Mammary epithelial cell (primary cell): ENCODE measurements at regions not wholly inside any gene's neighbourhood (a gene's known extent, or its start where the extent isn't known, plus 50 kb on each side); places are given as distances from the start of the nearest gene placed in this dataset.

Experiments
- EZH2 ChIP-seq: IDR thresholded peaks from 2 replicates; pipeline ENCODE4 v1.6.1; 2012; ENCODE audit warnings: low read length, inconsistent platforms, borderline replicate concordance
- TF ChIP-seq, protein P1 (sequence below), 2 donors: IDR thresholded peaks in 1 of 2; conservative IDR thresholded peaks in 1 of 2; 2 replicates each; pipeline ENCODE4 v1.5.1; 2011 to 2012; ENCODE audit warnings: inconsistent platforms in 2 of 2, low read length in 2 of 2, mild to moderate bottlenecking in 2 of 2, control low read depth in 1 of 2, low read depth in 1 of 2; ENCODE audit not compliant: insufficient read depth in 1 of 2; ENCODE audit errors: extremely low read depth in 1 of 2

DNA sequence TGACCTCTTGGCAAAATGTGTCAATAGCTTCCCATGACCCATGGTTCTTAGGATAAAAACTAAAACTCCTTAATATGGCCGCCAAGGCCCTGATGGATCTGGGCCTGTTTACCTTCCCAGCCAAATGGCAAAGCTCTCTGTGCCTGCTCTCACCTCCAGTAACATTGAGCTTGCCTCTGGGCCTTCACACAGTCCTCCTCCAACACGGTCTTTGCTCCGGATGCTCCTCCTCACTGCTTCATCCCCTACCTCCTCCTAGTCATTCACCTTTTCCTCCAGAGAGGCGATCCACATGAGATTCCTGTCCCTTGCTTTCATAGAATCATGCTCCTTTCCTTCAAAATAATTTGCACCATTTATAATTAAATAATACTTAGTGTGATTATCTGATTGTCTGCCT, 172.3 kb upstream of the AFDN start:
- TF ChIP-seq, protein P1, sequence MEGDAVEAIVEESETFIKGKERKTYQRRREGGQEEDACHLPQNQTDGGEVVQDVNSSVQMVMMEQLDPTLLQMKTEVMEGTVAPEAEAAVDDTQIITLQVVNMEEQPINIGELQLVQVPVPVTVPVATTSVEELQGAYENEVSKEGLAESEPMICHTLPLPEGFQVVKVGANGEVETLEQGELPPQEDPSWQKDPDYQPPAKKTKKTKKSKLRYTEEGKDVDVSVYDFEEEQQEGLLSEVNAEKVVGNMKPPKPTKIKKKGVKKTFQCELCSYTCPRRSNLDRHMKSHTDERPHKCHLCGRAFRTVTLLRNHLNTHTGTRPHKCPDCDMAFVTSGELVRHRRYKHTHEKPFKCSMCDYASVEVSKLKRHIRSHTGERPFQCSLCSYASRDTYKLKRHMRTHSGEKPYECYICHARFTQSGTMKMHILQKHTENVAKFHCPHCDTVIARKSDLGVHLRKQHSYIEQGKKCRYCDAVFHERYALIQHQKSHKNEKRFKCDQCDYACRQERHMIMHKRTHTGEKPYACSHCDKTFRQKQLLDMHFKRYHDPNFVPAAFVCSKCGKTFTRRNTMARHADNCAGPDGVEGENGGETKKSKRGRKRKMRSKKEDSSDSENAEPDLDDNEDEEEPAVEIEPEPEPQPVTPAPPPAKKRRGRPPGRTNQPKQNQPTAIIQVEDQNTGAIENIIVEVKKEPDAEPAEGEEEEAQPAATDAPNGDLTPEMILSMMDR (conservative IDR thresholded peaks at IDR 0.05 in 1 of 2, IDR thresholded peaks at IDR 0.05 in 1 of 2; ENCODE audit: extremely low read depth in 1 of 2, insufficient read depth in 1 of 2, low read depth in 1 of 2, low read length in 2 of 2), result no peak
- no peak for TF ChIP-seq EZH2
